ENCODE measurements at regions not wholly inside any gene's neighbourhood (a gene's known extent, or its start where the extent isn't known, plus 50 kb on each side); places are given as distances from the start of the nearest gene placed in this dataset.

- TF ChIP-seq CTCF (IDR thresholded peaks at IDR 0.05) (no peak), POLR2A (IDR thresholded peaks at IDR 0.05) (no peak)
Measured at GRCh38 chr17:63173903-63174302, 207.9 kb downstream of the TANC2 start.

Measured in uterus (tissue), 2 donors.